GM18507 (cell line): ENCODE measurements at regions not wholly inside any gene's neighbourhood (a gene's known extent, or its start where the extent isn't known, plus 50 kb on each side); places are given as distances from the start of the nearest gene placed in this dataset.

ENCODE experiments used
- DNase-seq: peaks from one replicate; pipeline ENCODE4 v3.0.0; 2011; ENCODE audit warnings: low read depth; ENCODE audit not compliant: insufficient read length; ENCODE audit errors: extremely low spot score
- FAIRE-seq: peaks from 2 replicates; lab custom pipeline; 2011; peaks lifted over from hg19 to GRCh38; lab: Jason Lieb, UNC

GRCh38 chr11:106395716-106396349 lies 318.4 kb downstream of the AASDHPPT start:
- DNase-seq (no peak), FAIRE-seq (no peak)

GRCh38 chr11:106397787-106398501 lies 320.5 kb downstream of the AASDHPPT start:
- DNase-seq (no peak), FAIRE-seq (no peak)

GRCh38 chr11:106398502-106399075 lies 321.1 kb downstream of the AASDHPPT start:
- DNase-seq: no peak
- FAIRE-seq: no peak

GRCh38 chr11:106399076-106399511 lies 321.6 kb downstream of the AASDHPPT start:
- no peak for FAIRE-seq
- no peak for DNase-seq

- FAIRE-seq (no peak), DNase-seq (no peak)
Observed at GRCh38 chr11:106399624-106400023, 322.2 kb downstream of the AASDHPPT start.

- no peak for DNase-seq
- FAIRE-seq: no peak
Observed at GRCh38 chr11:106400949-106401570, 323.6 kb downstream of the AASDHPPT start.

GRCh38 chr11:106403751-106404150 lies 326.3 kb downstream of the AASDHPPT start:
- no peak for FAIRE-seq
- DNase-seq: no peak

GRCh38 chr11:106409222-106409621 lies 331.8 kb downstream of the AASDHPPT start:
- DNase-seq (no peak), FAIRE-seq (no peak)

GRCh38 chr11:106409671-106410070 lies 332.2 kb downstream of the AASDHPPT start:
- FAIRE-seq (no peak), DNase-seq (no peak)

GRCh38 chr11:106410902-106411301 lies 333.4 kb downstream of the AASDHPPT start:
- DNase-seq: no peak
- FAIRE-seq: no peak

- FAIRE-seq (no peak), DNase-seq (no peak)
Observed at GRCh38 chr11:106413222-106413621, 335.8 kb downstream of the AASDHPPT start.

GRCh38 chr11:106415510-106415909 lies 338.0 kb downstream of the AASDHPPT start:
- DNase-seq (no peak), FAIRE-seq (no peak)

- no peak for FAIRE-seq
Observed at GRCh38 chr11:106418791-106419190, 341.3 kb downstream of the AASDHPPT start.

GRCh38 chr11:106420048-106420665 lies 342.7 kb downstream of the AASDHPPT start:
- FAIRE-seq: no peak
- no peak for DNase-seq

More at GRCh38 chr11:106418791-106419190, 341.3 kb downstream of the AASDHPPT start:
- DNase-seq: no peak

GRCh38 chr11:106420686-106421085 lies 343.2 kb downstream of the AASDHPPT start:
- FAIRE-seq: no peak
- no peak for DNase-seq

- no peak for DNase-seq
- FAIRE-seq: no peak
Observed at GRCh38 chr11:106421676-106422292, 344.3 kb downstream of the AASDHPPT start.

GRCh38 chr11:106422583-106422982 lies 345.1 kb downstream of the AASDHPPT start:
- FAIRE-seq (no peak), DNase-seq (no peak)

GRCh38 chr11:106424111-106424510 lies 346.6 kb downstream of the AASDHPPT start:
- FAIRE-seq: no peak

GRCh38 chr11:106425819-106426218 lies 348.4 kb downstream of the AASDHPPT start:
- FAIRE-seq (no peak), DNase-seq (no peak)

More at GRCh38 chr11:106424111-106424510, 346.6 kb downstream of the AASDHPPT start:
- DNase-seq: no peak
